Glutamatergic neuron (in vitro differentiated cells): ENCODE measurements at regions not wholly inside any gene's neighbourhood (a gene's known extent, or its start where the extent isn't known, plus 50 kb on each side); places are given as distances from the start of the nearest gene placed in this dataset.

Experiments used
- DNase-seq: peaks from one replicate; pipeline ENCODE4 v3.0.0; 2022
- H3K27ac Mint-ChIP-seq: one replicate; pipeline ENCODE4 v1.8.0; 2020; ENCODE audit warnings: mild to moderate bottlenecking, mixed read lengths, inconsistent platforms; ENCODE audit not compliant: unreplicated experiment
- H3K27me3 Mint-ChIP-seq: one replicate; pipeline ENCODE4 v1.8.0; 2020; ENCODE audit warnings: mild to moderate bottlenecking, moderate library complexity, mixed read lengths, inconsistent platforms; ENCODE audit not compliant: unreplicated experiment
- H3K36me3 Mint-ChIP-seq: one replicate; pipeline ENCODE4 v1.8.0; 2020; ENCODE audit warnings: mild to moderate bottlenecking, mixed read lengths, inconsistent platforms; ENCODE audit not compliant: unreplicated experiment
- H3K4me1 Mint-ChIP-seq: one replicate; pipeline ENCODE4 v1.8.0; 2020; ENCODE audit warnings: mild to moderate bottlenecking, low read depth, mixed read lengths, inconsistent platforms; ENCODE audit not compliant: unreplicated experiment
- H3K4me3 Mint-ChIP-seq: one replicate; pipeline ENCODE4 v1.8.0; 2020; ENCODE audit warnings: mild to moderate bottlenecking, mixed read lengths, inconsistent platforms; ENCODE audit not compliant: unreplicated experiment
- H3K9me3 Mint-ChIP-seq: one replicate; pipeline ENCODE4 v1.8.0; 2020; ENCODE audit warnings: mild to moderate bottlenecking, moderate library complexity, mixed read lengths, inconsistent platforms; ENCODE audit not compliant: unreplicated experiment
- TF ChIP-seq, protein P1 (sequence below): fragments of 200-600 bp; sonication (generic); IDR thresholded peaks from one replicate; pipeline ENCODE4 v1.5.0; 2021; ENCODE audit not compliant: partially characterized antibody, unreplicated experiment

DNA sequence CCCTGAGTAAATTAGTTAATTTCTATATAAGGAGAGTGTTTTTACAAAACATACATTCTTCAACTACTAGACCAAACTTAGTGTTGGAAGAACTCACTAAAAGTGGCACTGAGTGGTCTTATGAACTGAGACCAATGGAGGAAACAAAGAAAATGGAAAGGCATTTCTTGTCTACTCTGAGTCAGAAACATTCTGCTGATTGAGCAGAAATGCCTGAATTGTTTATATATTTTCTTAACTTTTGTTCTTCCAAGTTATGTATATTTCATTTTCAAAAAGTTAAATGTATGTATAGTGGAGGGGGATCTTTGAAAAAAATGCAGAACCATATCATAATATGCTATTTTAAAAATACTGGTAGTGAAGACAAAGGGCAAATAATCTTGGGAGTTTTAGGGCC is 320.7 kb downstream of the HGF start:
- TF ChIP-seq, protein P1, sequence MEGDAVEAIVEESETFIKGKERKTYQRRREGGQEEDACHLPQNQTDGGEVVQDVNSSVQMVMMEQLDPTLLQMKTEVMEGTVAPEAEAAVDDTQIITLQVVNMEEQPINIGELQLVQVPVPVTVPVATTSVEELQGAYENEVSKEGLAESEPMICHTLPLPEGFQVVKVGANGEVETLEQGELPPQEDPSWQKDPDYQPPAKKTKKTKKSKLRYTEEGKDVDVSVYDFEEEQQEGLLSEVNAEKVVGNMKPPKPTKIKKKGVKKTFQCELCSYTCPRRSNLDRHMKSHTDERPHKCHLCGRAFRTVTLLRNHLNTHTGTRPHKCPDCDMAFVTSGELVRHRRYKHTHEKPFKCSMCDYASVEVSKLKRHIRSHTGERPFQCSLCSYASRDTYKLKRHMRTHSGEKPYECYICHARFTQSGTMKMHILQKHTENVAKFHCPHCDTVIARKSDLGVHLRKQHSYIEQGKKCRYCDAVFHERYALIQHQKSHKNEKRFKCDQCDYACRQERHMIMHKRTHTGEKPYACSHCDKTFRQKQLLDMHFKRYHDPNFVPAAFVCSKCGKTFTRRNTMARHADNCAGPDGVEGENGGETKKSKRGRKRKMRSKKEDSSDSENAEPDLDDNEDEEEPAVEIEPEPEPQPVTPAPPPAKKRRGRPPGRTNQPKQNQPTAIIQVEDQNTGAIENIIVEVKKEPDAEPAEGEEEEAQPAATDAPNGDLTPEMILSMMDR: no peak
- no peak for DNase-seq
- Mint-ChIP-seq H3K4me3 (no peak overlapping the region), H3K36me3 (no peaks in the 10 kb centered on the region), H3K9me3 (no peaks in the 10 kb centered on the region), H3K4me1 (no peaks in the 10 kb centered on the region), H3K27me3 (no peaks in the 10 kb centered on the region), H3K27ac (no peak overlapping the region)

DNA sequence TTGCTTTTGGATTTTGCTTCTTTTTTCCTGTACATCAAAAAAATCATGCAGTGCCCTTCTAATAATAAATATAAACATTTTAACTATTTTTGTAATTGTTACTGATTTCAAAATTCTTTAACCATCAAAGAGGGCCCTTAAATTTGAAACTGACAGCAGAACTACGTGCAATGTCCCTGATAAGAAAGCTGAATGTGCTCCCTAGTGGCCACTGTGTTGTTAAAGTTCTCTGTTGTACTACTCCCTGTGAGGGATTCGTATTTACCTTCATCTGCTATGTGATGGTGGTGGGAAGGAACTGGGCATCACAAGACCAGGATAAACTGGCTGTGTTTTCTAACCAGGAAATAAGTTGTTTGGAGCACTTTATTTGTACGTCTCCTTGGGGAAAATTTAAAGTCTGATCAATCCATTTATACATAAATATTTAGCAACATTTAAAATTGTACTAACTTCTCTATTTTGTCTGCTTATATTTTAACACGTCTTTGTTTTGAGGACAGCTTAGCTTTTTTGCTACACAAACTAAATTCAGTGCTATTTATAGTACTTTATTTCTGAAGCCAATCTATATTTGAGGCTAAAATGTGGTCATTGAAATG is 322.4 kb downstream of the HGF start:
- H3K4me1 Mint-ChIP-seq: no peaks in the 10 kb centered on the region
- no peak overlapping the region for H3K4me3 Mint-ChIP-seq
- no peaks in the 10 kb centered on the region for H3K9me3 Mint-ChIP-seq
- DNase-seq: no peak
- no peaks in the 10 kb centered on the region for H3K36me3 Mint-ChIP-seq
- H3K27me3 Mint-ChIP-seq: no peaks in the 10 kb centered on the region
- no peak overlapping the region for H3K27ac Mint-ChIP-seq
- TF ChIP-seq, protein P1: no peak

DNA sequence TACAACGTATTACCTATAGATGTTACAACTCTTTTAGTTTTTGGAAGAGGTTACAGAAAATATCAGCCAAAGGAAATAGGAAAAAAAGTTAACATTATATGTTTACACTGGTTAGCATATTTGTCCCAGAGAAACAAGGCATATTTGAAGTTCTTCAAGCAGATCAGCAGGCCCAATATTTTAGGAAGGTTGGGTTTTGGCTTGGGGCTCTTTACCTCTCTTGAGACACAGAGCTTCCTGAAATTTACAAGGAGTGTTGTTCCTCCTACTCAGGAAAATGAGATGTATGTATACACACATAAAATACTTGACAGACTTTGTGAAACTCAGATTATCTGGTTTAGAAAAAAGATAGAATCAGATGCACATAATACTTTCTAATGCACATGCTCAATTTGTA is 323.6 kb downstream of the HGF start:
- H3K27me3 Mint-ChIP-seq: no peaks in the 10 kb centered on the region
- H3K4me3 Mint-ChIP-seq: no peak overlapping the region
- no peaks in the 10 kb centered on the region for H3K9me3 Mint-ChIP-seq
- no peak for DNase-seq
- no peak overlapping the region for H3K27ac Mint-ChIP-seq
- H3K36me3 Mint-ChIP-seq: no peaks in the 10 kb centered on the region
- TF ChIP-seq, protein P1: no peak
- no peaks in the 10 kb centered on the region for H3K4me1 Mint-ChIP-seq

DNA sequence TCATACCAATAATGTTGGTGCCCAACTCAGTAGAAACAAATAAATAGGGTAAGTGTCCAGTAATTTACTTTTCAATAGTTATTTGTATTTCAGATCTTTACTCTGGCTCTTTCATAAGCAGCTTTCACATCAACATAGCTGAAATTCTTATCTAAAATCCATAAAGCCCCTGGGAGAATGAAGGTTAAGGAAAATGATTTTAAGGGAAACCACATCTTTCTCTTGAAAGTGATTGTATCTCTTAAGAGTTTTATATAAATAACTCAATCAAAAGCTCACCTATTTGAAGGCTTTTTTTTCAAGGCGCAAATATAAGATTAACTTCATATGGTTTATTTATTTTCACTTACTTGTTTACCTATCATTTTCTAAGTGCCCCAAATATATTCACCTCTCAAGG is 324.4 kb downstream of the HGF start:
- Mint-ChIP-seq H3K27me3 (no peaks in the 10 kb centered on the region), H3K4me1 (no peaks in the 10 kb centered on the region), H3K9me3 (no peaks in the 10 kb centered on the region), H3K4me3 (no peak overlapping the region), H3K36me3 (no peaks in the 10 kb centered on the region), H3K27ac (no peak overlapping the region)
- DNase-seq: no peak
- TF ChIP-seq, protein P1: no peak

DNA sequence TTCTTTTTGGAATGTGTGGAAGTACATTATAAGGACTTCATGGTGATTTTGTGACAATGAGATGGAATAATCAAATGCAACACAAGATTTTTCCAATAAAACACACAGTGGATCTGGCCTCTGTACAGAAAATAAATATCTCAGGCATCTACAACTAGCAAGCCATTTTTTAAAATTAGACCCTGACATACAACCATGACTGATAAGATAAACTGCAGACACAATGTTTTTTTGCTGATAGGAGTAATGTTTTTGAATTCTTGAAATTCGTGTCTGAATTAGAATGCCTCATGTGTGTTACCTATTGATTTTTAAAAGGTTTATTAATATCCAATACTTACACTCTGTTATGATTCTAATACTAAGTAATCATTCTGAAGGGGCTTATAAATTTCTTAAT is 328.1 kb downstream of the HGF start:
- DNase-seq: no peak
- H3K27ac Mint-ChIP-seq: no peak overlapping the region
- no peak overlapping the region for H3K4me3 Mint-ChIP-seq
- no peaks in the 10 kb centered on the region for H3K4me1 Mint-ChIP-seq
- H3K27me3 Mint-ChIP-seq: no peaks in the 10 kb centered on the region
- H3K9me3 Mint-ChIP-seq: peaks cover 4% of the 10 kb centered on the region
- TF ChIP-seq, protein P1: no peak
- H3K36me3 Mint-ChIP-seq: peaks cover 7% of the 10 kb centered on the region
